ENCODE measurements at regions not wholly inside any gene's neighbourhood (a gene's known extent, or its start where the extent isn't known, plus 50 kb on each side); places are given as distances from the start of the nearest gene placed in this dataset.

DNA sequence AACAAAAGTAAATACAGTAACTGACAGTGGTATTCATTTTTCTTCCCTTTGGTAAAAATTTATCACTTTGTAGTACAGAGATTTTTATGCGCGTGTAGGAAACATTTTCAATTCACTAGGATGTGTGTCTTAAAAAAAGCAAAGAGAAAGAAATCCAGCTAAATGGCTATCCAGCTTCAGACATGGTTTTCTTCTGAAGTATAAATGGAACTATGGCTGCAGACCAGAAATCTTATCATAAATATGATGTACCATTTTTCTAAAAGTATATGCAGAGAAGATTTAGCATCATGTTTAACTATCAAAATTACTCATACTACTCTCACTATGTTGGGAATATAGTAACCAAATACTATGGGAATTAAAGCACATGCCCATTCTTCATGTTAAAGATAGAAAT is 328.4 kb upstream of the SMIM30 start:
- no peak for DNase-seq

DNA sequence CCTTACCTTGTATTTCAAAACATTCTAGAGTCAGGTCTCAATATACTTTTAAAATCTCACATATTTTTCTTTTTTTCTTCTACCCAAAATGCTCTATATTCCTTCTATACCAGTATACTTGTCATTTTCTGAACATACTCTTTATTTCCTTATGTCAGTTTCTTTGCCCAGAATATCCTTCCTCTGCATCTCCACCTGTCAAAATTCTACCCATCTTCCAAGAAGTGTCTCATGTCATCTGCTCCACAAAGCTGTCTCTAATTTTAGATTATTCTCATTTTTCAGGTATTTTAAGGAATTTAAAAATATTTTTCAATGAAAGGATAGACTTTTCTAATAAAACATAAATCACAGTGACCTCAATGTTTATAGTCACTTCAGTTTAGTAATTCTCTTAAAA is 328.0 kb upstream of the SMIM30 start:
- no peak for DNase-seq

DNA sequence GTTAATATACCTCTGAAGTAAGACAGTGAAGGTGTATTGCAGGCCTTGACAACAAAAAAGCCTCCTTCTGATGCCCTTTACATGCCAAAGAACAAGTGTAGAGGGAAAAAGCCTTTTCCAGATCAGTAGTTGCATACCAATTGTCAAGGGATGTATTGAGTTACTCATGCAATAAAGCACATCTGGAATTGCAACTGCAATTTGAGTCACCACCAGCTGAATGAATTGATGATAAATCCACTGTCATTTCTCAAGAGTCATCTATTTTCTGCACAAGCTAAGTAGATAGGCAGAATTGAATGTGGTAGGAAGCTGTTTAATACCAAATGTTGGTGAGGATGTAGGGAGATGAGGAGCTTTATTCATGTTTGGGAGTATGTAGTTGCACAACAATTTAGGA is 325.9 kb upstream of the SMIM30 start:
- DNase-seq: no peak

DNA sequence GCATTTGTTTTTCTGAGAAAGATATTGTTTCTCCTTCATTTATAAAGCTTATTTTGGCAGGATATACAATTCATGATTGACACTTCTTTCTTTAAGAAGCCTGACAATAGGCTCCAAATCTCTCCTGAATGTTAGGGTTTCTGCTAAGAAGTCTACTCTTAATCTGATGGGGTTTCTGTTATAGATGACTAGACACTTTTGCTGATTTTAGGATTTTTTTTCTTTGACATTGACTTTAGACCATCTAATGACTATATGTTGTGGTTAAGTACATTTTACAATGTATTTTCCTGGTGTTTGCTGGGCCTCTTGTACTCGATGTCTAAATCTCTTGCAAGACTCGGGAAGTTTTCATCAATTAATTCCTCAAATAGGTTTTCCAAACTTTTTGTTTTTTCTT is 321.8 kb upstream of the SMIM30 start:
- DNase-seq: no peak

DNA sequence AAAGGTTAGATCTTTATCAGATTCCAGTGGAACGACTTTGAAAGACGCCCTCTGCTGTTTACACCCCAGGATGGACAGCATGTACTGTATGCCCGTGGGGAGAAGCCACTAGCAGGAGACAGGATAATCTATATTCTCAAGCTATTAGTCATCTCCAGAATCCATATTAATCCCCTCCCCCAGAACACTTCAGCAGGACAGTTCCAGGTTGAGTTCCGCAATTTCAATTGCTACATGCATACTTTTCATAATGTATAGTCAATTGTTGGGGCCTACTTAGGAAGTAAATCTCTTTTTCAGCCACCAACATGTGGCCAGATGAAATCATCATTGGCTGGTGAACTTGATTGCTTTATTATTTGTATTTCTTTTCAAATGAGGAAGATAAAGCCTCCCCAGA is 313.1 kb upstream of the SMIM30 start:
- DNase-seq: no peak

DNA sequence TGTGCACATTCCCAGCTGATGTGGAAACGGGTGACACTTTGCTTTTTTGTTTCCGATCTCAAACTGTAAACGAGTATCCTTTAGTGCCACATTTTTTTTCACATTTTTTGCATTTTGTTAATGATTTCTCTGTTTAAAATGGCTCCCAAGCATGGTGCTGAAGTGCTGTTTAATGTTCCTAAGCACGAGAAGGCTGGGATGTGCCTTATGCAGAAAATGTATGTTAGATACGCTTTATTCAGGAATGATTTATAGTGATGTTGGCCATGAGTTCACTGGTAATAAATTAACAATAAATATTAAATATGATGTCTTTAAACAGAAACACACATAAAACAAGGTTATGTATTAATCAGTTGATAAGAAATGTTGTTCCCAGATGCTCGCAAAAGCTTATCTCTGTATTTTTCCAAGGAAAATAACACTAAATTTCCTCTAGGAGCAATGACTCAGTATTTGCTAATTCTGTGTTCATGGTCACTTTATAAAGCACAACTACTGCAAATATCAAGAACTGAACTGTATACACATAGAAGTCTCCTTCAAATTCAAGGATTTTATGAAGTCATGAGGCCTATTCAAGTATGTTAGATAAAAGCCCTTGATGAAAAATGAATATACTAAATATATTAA is 305.9 kb upstream of the SMIM30 start:
- DNase-seq: no peak

DNA sequence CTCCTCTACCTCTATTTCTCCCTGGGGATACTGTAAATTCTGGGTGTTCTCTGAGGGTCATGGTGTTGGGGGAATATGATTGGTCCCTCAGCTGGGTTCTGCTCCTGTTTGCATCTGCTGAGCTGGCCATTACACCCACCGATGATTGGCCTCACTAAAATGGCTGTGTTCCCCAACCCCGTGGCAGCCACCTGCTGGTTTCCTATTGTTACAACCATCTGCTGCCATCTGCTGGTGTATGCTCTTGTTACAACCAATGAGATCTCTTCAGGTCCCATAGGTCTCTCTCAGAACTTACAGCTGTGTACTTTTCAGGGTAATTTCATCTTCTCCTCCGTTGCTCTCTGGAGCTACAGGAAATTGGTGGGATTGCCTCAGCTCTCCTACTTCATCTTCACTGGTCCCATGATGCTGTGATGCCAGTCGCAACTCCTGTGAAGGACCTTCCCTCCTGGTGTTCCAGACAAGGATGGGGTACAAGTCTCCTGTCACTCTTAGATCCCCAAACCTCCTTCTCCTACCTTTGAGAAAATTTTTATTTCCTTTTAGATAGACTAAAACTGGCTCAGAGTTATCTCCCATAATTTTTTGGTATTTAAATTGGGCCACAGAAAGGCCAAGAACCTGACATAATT is 303.5 kb upstream of the SMIM30 start:
- peak; percentile 52 for DNase-seq

DNA sequence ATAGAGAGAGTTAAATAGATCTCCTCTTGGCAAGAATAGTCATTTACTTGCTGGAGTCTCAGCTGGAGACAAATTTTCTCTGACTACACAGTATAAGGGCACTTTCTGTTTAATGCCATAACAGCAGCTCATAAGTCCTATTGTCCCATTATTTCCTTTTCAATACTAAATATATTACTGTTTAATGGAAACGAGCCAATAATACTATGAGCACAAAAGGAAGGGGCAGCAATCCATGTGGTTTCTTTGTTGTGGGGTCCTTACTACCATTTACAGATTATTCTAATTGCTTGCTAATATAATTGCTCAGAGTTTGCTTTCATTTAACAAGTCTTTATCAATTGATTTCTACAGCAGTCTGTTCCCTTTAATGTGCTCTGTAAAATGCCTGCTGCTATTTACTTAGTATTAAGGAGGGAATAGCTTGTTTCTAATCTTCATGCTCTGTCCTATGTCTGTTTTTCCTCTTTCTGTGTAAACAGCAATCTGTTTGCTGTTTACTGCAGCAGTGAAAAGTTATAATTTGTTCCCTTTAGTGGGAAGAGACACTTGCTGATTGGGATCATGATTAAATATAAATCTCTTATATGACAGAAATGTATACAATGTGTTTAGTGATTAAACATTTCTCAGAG is 296.2 kb upstream of the SMIM30 start:
- no peak for DNase-seq

DNA sequence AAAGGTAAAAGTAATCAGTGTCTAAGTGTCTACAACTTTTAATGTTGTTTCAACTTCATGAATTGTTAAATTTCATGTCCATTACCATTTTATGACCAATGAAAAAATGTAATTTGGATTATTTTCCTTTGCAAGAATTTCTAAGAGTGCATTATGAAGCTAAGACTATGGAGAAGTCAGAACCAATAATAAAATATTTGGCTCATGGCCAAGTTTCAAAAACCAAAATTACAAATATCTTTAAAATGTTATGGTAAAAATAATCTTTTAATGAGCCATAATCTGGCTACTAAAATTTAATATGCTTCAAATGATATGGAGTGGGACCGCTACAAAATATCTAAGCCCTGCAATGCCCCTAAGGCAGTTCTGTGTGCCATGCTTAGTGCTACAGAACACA is 294.1 kb upstream of the SMIM30 start:
- no peak for DNase-seq

DNA sequence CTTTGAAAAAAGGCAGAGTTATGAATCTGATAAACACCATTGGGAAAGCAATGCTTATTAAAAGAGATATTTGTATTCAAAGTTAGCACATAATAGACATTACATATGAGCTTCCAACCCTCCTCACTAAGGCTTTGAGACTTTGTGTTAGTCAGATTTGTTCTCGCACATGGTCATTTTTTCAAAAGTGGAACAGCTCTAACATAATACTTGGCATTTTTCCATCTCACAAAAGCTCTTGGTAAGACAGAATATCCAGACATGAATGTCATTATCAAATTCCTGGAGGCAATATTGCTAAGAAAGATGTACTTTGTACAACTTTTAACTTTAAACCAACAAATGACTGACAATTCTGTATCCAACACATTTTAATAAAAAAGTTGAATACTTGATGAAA is 292.4 kb upstream of the SMIM30 start:
- DNase-seq: no peak

DNA sequence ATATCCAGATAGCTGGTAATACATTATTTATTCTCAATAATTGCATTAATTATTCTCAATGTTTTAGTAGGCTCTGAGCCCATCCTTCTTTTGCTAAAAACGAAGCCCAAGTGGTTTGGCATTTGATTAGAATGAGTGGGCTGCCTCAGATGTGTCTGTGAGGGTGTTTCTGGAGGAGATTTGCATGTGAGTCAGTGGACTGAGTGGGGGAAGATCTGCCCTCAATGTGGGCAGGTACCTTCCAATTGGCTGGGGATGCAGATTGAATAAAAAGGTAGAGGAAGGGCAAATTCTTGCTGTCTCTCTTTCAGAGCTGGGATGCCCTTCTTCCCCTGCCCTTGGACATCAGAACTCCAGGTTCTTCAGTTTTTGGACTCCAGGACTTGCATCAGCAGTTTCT is 290.6 kb upstream of the SMIM30 start:
- no peak for DNase-seq

DNA sequence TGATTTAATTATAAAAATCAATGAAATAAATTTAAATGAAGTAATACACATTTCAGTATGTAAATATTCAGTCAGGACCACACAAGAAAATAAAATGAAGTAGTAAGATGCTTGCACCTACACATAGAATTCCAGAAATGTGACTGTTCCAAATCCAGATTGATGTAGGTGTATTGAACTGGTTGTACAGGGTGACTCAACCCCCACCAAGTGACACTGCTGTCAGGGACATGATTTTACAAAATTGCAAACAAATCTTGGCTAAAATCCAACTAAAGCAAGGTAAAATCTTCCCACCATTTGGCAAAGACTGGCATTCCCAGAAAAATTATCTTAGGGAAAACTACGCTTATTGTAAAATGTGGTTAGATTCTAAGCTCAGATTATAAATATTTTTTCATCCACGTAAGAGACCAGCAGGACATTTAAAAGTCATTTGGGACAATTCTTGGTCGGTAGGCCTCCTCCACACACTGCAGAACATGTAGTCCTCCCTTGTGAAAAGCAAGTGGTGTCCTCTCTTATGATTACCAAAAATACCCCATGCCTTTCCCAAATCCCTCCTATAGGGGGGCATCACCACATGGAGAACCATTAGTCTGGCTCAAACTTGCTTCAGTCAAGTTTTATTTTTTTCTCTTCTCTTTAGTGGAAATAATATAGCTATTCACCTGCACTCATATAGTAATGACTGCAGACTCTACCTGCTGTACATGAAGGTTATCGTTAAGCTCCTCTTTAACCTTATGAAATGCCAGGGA is 287.1 kb upstream of the SMIM30 start:
- DNase-seq: no peak

DNA sequence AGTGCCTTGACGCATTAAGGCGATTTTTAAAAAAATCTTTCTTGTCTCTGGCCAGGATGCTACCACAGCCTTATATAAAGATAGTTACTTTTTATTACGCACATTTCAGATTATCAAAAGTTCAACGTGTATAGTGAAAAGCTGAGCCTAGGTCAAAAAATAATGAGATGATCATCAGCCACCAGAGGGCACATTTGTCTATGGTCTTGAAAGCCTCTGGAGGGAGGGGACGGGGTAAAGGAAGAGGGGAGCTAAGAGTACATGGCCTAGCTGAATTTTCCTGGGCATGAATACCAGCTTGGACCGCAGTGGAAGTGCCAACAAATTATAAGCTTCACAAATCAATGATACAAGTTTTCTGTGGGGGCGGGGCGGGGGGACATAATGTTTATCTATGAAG is 285.9 kb upstream of the SMIM30 start:
- DNase-seq: no peak

DNA sequence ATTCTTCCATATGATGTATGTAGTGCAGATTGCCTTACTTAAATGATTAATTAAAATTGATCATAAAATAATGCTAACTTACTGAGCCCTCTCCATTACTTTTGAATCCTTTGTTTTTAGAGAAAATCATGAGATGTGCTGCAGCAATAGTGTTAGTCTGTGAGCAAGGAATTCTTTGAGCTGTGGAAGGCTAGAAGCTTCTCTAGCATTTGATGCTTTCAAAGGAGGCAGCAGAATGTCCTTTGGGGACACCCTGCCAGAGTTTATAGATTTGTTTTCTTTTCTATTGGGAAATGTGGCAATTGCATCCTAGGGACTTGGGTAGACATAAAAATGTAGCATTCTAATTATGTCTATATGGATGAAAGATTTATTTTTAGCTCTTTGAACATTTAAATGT is 284.1 kb upstream of the SMIM30 start:
- DNase-seq: no peak

DNA sequence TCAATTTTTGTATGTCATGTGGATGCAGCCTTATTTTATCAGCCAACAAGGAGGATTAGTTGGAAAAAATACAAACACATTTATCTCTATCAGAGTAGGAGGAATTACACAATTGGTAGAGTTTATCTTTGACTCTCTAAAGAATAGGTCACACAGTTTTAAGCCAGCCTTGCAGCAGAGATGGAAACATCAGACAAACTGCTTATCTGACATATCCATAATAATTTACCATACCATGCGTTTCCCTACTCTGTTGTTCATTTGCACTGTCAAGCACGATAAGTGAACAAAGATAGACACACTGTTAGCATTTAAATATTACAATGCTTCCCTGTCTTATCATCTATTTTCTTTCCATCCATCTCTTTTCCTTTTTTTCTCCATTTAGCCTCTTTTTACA is 283.7 kb upstream of the SMIM30 start:
- no peak for DNase-seq

DNA sequence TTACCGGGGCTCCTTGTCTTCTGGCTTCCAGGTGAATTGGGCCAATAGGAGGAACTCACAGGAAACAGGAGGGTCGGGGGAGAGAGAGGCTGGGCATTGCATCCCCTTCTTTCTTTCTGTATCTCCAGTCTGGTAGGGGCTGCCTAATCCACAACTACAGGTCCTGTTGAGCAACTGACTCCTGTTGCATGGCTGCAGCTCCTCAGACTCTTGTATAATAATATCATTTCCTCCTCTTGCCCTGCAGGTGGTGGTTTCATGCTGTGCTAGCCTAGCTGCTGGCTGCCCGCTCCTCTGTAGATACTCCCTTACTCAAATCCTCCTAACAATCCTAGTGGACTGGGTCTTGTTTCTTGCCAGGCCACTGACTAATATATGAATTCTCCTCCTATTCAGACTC is 276.5 kb upstream of the SMIM30 start:
- no peak for DNase-seq

DNA sequence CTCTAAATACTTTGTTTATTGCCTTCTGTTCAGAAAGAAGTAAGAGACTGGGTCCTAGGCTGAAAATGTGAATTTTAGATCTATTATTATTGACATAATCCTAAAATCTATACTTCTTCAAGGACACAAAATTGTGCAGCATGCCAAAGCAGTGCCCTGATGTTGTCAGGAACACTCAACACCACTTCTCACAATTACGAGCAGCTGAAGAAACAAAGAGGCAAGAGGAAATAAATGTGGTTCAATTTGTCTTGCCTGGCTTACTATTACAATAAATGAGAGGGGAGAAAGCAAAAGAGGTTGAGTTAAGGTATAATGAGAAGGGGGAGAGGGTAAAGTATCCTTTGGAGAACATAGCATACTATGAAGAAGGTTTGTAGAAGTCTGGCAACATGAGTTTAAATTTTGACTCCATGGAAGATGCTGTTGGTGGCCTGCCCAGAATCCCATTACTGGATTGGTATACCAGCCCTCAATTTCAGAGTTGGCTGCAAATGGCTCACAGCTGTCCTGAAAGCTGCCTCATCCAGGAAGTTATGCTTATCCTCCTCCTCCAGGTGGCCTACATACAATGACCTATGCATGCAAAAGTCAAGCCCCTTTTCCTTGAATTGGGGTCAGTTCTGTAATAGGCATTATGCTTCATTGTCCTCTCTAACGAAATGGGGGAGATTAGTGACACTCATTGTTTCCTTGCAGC is 274.6 kb upstream of the SMIM30 start:
- no peak for DNase-seq

DNA sequence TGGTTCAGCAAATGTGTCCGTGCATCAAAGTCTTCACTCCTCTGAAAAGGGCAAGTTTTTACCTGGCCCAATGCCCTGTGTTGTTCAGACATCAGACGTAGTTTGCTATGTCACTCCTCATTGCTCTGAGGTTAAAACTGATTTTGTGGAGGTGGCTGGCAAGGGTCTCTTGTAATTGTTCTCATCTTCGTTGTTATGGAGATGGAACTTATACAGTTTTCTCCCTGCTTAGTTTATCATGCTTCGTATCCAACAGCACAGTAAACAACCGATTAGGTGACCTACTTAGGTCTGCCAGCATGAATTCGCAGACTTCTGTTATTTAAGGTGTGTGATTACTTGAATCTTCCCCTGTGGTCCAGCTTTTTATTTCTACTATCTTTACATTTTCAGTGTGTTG is 274.1 kb upstream of the SMIM30 start:
- DNase-seq: no peak

DNA sequence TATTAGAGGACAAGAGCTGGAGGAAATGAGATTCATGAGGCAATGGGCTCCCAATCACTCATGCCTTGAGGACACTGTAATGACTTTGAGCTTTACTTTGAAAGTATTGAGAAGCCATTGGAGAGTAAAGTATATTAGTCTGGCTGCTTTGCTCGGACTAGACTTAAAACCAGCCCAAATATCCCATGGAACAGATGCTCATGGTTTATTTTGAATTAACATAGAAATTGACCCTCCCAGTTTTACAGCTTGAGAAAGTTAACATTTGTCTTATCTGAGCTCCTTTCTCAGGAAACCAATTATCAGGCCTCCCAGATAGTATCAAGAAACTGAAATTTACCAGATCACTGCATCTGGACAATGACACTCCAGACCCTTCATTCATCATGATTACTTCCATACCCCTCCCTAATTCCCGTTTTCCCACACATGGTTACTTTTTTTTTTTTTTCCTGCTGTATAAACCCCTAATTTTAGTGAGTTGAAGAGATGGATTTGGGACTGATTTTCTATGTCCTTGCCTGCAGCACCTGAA is 270.8 kb upstream of the SMIM30 start:
- DNase-seq: no peak

DNA sequence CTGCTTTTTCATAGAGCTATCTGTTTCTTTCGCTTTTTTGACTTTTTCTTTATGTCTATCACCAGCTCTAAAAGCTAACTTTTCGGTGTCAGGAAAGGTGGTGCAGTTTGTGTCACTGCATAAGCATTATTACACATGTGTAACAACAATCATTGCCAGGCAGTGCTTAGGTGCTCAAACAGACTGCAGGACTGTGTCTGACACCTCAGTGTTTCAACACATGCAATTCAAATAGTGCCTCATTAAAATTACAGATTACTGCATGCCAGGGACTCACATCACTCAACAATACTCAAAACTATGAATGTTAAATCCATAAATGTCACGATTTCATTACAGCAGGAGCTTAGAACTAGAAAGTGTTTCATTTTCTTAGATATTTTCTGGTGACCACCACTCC is 265.3 kb upstream of the SMIM30 start:
- DNase-seq: no peak

DNA sequence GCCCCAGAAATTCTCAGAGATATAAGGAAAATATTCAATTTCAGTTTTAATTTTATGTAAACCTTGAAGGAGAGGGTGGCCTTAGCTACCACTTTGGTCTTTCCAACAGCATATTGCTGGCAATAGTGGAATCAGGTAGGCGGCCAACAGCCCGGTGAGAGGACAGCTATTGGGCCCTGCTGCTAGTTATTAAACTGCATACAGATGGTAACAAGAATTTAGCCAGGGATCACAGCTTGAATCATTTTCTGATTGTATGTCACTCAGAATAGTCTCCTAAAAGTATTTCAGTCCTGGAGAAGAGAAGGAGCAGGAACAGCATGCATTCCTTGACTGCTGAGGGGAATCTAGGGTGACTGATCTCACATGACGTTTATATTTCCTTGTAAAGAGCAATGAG is 261.4 kb upstream of the SMIM30 start:
- no peak for DNase-seq

DNA sequence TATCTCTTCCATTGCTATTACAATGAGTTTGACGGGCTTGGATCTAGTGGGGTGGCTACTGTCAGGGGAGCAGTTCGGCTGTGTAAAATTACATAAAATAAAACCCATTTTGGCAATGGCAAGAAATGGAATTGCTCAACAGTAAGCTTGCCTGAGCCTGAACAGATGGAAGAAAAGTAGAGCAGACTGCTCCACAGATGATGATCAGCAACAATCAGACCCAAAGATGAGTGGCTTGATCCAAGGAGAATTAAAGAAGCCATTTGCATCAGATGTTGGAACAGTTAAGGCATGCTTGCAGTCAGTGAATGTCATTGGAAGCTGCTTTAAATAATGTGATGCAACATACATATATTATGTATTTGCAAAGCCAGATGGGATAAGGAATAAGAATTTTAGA is 256.6 kb upstream of the SMIM30 start:
- DNase-seq: no peak

DNA sequence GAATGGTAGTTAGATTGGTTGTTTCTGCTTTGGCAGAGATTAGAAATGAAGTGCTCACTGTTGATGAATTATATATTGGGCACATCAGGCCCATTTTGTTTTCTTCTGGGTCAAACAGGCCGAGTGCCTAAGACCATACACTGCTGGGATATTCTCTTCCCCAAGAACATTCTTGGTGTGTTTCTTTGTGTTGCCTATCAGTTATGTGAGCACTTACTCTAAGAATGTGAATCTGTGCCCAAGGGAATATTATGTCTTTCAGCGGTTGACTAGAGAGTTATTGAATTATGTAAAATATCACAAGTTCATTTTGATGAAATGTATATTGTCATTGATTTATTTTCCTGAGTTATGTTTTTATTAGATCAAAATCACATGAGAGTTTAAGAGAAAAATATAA is 255.5 kb upstream of the SMIM30 start:
- DNase-seq: no peak

Data from CD4-positive, alpha-beta T cell treated with Interferon gamma for 1 hour (primary cell).